HG02798 (cell line): ENCODE measurements at regions not wholly inside any gene's neighbourhood (a gene's known extent, or its start where the extent isn't known, plus 50 kb on each side); places are given as distances from the start of the nearest gene placed in this dataset.
"Not testable (repeated sequence)": the region's sequence is repeated elsewhere in the genome, so short reads cannot be mapped to it uniquely, and the experiment has no call there.

ENCODE experiments used
- ATAC-seq: cut with Tn5 transposase; IDR thresholded peaks from one replicate; pipeline ENCODE4 v1.9.1; 2021; ENCODE audit warnings: mild to moderate bottlenecking; ENCODE audit not compliant: unreplicated experiment, poor library complexity

DNA sequence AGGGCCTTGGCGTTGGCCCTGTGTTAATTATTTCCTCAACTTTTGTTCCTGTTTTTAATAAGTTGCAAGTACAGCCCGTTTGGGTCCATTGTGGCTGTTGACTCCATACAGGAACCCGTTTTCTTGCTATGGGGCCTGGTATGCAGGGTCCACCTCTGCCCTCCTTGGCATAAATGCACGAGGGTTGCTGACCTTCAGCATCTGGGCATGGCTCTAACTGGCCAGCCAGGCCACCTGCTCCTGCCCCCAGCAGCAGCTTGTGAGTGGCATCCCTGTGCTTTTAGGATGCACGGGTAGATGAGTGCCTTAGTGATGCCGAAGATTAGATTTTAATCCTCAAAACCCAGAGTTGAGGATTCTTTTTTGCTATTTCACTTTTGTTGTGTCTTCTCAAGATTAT is 123.2 kb downstream of the GLRX3 start:
- ATAC-seq = no peak

DNA sequence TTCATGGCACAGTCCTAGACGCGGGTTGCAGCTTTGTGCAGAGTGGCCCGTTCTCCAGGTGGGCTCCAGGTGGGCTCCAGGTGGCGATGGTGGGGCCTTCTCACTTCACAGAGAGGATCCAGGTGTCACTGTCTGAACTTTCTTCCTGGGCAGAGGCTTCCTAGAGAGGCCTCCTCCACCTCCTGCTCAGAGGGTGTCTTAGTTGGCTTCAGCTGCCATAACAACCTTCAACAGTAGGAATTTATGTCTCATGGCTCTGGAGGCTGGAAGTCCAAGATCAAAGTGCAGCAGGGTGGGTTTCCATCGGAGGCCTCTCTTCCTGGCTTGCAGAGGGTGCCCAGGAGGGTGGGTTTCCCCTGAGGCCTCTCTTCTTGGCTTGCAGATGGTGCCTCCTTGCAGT is 125.1 kb downstream of the GLRX3 start:
- no peak for ATAC-seq

DNA sequence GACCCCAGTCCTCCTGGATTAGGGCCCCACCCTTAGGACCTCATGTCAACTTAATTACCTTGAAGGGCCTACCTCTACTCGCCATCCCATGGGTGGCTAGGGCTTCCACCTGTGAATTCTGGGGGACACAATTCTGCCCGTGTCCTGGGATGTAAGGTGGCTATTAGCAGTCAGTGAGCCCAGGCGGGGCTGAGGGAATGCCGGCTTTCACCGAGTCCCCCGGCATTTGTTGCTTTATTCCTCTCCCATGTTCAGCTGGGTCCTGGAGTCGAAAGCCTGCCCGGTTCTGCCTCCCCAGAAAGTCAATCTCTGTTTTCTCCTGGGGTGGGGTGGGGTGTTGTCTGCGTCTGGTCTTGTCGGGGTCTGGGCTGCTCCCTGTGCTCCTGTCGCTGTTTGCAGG is 125.6 kb downstream of the GLRX3 start:
- no peak for ATAC-seq

DNA sequence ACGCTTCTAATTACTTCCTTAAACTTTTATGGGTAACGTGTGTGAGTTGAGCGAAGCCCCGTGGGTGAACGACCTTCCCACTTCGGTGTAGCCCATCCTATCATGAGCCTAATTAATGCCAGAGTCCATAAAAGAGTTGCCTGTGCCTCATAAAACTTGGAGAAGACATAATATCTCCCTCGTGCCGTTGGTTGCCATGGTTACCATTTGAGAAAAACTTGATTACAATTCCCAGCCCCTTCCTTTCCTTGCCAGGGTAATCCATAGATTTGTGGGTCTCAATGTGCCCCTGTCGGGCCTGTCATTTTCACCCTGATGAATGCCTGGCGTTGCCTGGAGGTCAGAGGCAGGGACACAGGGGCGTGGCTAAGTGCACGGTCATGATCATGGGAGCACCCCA is 127.1 kb downstream of the GLRX3 start:
- ATAC-seq = no peak

DNA sequence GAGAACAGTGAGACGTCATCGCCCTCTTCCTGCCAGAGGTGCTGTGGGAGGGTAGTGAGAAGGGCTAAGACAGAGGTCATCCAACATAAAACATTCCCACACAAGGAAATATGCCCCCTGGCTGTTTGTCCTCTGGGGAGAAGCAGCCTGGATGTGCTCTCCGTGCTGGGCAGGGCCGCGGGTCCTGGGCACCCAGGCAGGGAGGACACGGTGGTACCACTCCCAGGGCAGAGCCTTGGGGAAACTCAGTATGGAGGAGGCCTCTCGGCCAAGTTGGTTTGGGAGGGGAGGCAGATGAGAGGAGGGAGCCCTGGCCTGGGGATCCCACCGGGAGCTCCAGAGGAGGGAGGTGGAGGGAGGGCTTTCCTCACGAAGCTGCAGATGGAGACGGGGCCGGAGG is 129.4 kb downstream of the GLRX3 start:
- no peak for ATAC-seq

DNA sequence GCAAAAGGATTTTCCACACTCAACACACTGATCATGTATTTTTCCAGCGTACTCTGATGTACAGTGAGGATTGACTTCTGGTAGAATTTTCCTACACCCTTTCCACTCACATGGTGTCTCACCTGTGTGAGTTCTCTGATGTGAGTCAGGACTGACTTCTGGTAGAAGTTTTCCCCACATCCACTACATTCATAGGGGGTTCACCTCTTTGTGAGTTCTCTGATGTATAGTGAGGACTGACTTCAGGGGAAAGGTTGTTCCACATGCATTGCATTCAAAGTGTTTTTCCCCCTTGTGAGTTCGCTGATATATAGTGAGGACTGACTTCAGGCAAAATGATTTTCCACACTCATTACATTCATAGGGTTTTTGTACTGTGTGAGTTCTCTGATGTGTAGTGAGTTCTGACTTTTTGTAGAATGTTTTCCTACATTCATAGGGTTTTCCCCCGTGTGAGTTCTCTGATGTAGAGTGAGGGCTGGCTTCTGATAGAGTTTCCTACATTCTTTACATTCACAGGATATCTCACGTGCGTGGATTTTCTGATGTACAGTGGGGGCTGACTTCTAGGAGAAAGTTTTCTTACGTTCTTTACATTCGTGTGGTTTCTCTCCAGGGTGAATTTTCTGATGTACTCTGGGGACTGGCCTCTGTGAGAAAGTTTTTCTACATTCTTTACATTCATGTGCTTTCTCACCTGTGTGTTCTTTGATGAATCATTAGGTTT is 146.5 kb downstream of the GLRX3 start:
- no peak for ATAC-seq

DNA sequence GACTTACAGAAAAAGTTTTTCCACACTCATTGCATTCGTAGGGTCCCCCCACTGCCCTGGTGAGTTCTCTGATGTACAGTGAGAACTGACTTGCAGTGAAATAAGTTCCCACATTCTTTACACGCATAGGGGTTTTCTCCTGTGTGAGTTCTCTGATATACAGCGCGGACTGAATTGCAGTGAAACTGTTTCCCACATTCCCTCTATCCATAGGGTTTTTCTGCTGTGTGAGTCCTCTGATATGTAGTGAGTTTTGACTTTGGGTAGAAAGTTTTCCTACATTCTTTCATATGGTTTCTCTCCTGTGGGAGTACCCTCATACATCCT is 147.0 kb downstream of the GLRX3 start:
- no peak for ATAC-seq

DNA sequence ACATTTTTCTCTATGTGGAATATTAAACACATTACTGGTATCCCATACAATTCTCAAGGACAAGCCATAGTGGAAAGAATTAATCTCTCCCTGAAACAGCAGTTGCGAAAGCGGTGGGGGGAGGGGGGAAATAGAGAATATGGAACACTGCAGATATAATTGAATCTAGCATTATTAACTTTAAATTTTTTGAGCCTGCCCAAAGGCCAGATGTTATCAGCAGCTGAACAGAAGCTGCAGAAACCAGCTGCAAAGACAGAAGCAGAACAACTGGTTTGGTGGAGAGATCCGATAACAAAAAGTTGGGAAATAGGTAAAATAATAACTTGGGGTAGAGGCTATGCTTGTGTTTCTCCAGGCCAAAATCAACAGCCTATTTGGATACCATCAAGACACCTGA is 159.6 kb downstream of the GLRX3 start:
- ATAC-seq = not testable (repeated sequence)

DNA sequence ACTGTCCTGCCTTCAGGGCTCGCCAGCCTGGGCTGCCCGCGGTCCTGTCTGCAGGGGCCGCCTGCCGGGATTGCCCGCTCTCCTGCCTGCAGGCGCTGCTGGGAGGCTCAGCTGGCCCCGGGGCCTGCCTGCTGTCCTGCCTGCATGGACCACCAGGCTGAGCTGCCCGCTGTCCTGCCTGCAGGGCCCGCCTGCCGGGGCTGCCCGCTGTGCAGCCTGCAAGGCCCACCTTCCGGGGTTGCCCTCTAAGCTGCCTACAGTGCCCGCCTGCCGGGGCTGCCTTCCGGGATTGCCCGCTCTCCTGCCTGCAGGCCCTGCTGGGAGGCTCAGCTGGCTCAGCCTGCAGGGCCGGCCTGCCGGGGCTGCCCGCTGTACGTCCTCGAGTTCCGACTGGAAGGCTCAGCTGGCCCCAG is 164.4 kb downstream of the GLRX3 start:
- peak; percentile 38 for ATAC-seq

DNA sequence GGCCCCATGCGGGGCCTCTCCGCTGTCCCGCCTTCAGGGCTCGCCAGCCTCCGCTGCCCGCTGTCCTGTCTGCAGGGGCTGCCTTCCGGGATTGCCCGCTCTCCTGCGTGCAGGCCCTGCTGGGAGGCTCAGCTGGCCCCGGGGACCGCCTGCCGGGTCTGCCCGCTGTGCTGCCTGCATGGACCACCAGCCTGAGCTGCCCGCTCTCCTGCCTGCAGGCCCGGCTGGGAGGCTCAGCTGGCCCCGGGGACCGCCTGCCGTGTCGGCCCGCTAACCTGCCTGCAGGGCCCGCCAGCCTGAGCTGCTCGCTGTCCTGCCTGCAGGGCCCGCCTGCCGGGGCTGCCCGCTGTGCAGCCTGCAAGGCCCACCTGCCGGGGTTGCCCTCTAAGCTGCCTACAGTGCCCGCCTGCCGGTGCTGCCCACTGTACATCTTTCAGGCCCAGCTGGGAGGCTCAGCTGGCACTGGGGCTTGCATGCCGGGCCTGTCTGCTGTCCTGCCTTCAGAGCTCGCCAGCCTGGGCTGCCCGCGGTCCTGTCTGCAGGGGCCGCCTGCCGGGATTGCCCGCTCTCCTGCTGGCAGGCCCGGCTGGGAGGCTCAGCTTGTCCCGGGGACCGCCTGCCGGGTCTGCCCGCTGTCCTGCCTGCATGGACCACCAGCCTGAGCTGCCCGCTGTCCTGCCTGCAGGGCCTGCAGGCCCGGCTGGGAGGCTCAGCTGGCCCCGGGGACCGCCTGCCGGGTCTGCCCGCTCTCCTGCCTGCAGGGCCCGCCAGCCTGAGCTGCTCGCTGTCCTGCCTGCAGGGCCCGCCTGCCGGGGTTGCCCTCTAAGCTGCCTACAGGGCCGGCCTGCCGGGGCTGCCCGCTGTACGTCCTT is 165.1 kb downstream of the GLRX3 start:
- peak; percentile 55 for ATAC-seq

DNA sequence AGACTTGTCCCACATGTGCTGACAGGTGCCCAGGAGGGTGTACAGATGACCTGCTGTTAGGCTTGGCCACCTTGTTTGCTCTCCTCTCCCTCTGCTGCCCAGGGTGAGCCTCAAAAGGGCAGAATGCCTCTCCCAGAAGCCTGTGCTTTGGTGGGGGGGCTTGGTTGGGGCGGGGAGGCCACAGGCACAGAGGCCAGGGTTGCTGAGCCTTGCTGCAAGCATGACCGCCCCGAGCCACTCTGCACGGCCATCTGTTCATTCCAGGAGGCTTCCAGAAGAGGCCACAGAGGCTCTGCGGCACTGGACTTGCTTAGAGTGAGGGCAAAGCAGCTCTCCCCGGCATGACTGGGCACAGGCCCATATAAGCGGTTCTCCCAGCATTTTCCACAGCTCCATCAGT is 190.8 kb downstream of the GLRX3 start:
- ATAC-seq = no peak

DNA sequence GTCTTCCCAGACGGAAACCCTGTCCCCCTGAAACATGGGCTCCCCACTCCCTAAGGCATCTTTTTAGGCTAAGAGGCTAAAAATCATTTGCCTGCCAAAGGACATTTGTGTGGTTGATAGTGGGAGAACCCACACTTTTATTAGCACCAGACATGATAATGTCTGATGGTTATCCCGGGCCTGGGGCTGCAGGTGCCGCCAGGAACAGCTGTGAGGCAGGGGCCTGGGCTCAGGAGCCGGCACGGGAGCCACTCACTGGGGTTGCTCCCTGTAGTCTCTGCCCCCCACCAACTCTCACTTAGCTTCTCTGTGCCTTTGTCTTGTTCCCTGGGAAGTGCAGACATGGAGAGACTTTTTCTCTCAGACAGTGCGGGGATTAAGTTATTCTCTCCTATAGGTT is 193.6 kb downstream of the GLRX3 start:
- ATAC-seq = no peak

DNA sequence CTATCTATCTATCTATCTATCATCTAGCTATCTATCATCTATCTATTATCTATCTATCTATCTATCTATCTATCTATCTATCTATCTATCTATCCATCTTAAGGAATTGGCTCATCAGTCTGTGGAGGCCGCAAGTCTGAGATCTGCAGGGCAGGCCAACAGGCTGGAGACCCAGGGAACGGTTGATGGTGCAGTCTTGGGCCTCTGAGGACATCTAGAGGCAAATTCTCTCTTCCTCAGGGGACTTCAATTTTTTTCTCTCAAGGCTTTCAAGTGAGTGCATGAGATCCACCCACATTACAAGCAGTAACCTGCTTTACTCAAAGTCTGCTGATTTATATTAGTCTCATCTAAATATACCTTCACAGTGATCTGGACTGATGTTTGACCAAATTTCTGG is 197.0 kb downstream of the GLRX3 start:
- no peak for ATAC-seq

DNA sequence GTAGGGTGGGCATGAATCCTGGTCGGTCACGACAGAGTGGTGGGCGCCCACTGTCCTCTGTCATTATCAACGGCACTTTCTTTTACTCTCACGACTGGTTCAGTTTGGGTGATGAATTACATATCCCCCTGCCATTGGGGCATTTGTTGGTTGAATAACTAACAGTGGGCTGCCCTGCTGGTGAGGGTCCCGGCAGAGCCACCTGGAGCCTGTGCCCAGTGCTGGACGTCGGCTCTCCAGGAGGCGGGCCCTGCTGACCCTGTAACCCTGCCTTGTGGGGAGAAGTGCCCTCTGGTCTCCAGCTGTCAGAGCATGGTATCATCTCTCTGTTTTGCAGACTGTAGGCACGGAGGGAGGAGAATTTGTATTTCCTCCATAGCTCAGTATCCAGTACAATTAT is 199.1 kb downstream of the GLRX3 start:
- ATAC-seq = no peak

DNA sequence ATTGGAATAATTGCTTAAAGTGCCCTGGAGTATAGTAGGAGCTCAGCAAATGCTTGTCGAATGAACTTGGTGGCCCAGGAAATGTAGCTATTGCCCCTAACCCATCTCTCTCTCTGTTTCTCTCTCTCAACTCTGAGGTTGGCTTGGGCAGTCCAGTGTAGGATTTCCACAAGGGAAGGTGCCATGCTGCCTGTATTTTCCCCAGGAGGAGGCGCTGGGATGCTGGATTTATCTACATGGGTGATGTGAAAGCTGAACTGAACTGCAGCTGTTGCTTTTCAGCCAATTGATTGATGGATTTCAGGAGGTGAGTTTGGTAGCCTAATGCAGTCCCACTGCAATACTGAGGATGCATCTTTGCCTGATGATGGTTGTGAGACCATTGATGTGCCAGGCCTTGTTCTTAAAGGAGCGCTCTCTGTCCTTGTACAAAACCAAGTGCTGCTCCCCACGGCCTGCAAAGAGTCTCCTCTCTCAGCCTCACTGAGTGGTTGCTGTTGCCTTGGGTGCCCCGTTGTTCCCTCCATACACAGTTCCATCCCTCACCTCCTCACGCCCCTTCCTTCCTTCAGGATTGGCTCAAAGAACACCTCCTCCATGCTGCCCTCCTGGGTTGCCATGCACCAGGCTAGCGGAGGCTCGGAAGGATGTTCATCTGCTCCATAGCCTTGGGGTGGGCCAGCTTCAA is 200.6 kb downstream of the GLRX3 start:
- ATAC-seq = no peak

DNA sequence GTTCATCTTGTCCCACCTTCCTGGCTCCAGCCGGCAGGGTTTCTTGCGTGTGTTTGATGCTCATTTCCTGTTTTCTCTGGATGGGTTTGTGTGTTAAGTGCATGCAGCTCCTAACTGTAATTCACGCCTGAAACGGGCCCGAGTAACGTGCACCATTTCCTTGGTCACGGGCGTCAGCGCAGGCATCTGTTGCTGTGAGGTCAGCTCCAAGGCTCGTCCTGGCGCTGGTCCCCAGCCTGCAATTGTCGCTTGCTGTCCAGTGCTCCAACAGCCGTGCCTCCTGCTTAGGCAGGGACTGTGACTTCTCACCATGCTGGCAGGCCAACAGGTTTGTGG is 201.1 kb downstream of the GLRX3 start:
- no peak for ATAC-seq

DNA sequence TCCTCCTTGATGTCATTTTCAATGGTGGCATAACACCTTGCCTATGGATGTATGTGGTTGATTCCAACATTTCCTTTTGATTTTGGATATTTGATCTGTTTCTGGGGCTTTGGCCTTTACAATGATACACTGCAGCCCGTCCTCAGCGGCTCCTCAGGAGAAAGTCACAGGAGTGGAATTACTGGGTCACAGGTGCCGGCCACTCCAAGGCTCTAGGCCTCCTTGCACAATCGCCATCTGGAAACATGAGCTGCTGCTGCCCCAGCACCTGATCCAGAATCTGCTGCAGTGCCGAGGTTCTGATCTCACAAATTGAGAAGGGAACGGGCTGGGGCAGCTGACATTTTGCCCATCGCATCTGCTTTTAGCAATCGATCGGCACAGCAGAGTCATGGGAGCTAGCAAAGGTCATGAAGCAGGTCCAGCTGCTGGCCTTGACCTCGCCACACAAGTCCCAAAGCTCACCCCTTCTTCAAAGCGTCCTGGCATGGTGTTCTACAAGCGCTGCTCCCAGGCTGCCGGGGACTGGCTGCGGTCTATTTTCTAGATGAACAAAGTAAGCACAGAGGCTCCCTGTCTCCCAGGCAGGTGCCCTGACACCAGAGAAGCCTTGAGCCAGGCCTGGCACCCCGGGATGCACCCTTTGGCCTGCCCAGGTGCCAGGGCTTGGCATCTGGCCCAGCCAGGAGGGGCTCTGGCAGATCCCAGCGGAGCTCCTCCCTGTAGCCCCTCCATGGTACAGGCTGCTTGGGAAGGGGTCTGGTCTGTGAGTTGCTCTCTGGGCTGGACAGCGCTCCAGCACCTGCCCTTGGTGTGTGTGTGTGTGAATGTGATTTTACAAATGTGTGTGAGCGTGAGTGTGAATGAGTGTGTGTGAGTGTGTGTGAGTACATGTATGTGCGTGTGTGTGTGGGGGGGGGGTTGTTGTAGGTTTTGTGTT is 201.8 kb downstream of the GLRX3 start:
- ATAC-seq = no peak

DNA sequence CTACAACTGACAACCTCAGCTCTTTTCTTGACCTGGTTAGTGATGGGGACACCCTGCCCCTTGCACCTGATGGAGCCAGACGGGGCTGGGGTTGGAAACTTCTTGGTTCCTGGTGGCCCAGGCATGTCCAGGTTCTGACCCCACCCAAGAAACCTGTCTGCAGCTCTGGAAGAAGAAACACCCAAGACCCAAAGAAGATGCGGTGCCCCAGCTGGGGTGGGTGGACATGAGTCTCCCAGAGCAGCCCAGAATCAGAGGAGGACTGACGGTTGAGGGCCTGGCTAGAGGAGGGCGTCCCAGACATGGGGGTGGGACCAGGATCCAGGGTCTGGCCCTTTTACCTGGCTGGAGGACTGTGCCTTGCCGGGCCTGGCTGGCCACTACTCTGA is 202.4 kb downstream of the GLRX3 start:
- no peak for ATAC-seq

DNA sequence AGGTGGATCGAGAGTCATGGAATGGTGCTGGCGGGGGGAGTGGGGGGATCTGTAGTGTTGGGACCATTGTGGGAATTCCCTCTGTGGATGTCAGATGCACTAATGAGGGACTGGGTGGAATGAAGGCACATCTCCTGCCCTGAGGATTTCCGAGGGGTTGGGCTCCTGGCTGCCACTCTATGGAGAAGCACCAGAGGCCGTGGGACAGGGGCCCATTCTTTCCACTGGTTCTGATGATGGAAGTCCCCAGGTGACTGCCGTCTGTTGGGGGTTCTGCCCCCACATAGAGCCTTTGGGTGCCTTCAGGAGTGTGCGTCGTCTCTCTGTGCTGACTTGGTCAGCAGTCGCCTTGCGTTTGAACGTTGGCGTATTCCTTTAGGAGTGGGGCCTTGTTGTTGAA is 202.9 kb downstream of the GLRX3 start:
- ATAC-seq = no peak

DNA sequence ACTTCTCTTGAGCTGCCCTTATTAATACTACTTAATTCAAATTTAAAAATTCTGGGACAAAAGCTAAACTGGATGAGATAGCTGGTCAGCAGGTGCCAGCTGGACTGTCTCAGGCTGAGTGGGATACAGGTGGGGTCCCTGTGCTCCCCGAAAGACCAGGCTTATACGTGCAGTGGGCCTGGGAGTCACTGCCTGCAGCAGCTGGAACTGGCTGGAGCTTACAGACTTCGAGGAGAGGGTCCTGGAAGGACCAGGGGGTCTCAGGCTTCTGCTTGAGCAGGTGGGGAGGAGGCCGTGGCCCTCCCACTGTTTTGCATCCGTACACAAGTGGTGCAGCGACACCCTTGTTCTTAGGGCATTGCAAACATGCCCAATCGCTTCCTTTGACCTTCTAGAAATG is 203.7 kb downstream of the GLRX3 start:
- no peak for ATAC-seq
